ENCODE measurements at regions not wholly inside any gene's neighbourhood (a gene's known extent, or its start where the extent isn't known, plus 50 kb on each side); places are given as distances from the start of the nearest gene placed in this dataset.

GRCh38 chr1:80915491-80915890 lies 885.2 kb upstream of the ADGRL2 start:
- POLR2A ChIA-PET (ENCODE audit: partially characterized antibody), result interaction anchor here (0.5 kb wide), 1 partner anchor 538 kb away, joined by 3 read pairs; no protein-coding TSS in a partner anchor
- no peak overlapping the region for H2AK5ac ChIP-seq (ENCODE audit: low read depth, low read length)
- FAIRE-seq, result no peak
- no peak for TF ChIP-seq TEAD4 (IDR thresholded peaks at IDR 0.05; ENCODE audit: low read depth, low read length)
- no peak for TF ChIP-seq EP300 (IDR thresholded peaks at IDR 0.05; ENCODE audit: borderline replicate concordance in 1 of 2, low read depth in 2 of 2, low read length in 2 of 2)
- TF ChIP-seq ATF2 (IDR thresholded peaks at IDR 0.05; ENCODE audit: low read length), result no peak
- no peak for TF ChIP-seq RNF2 (IDR thresholded peaks at IDR 0.05; ENCODE audit: borderline replicate concordance, low read depth, low read length, missing control alignments, poor library complexity, severe bottlenecking)
- TF ChIP-seq ASH2L (IDR thresholded peaks at IDR 0.05; ENCODE audit: low read length), result no peak
- no peak for TF ChIP-seq EGR1 (IDR thresholded peaks at IDR 0.05; ENCODE audit: borderline replicate concordance, low read depth, low read length)
- no peak for TF ChIP-seq SAP30 (IDR thresholded peaks at IDR 0.05; ENCODE audit: insufficient read depth, insufficient replicate concordance, low read length)
- no peak for TF ChIP-seq BRCA1 (IDR thresholded peaks at IDR 0.05; ENCODE audit: low read depth, low read length)
- no peak for TF ChIP-seq CEBPB (IDR thresholded peaks at IDR 0.05; ENCODE audit: low read depth, low read length)
- no peak for TF ChIP-seq BACH1 (IDR thresholded peaks at IDR 0.05; ENCODE audit: low read length)
- TF ChIP-seq CTCF (IDR thresholded peaks at IDR 0.05; ENCODE audit: control extremely low read depth in 1 of 3, insufficient read depth in 1 of 3, low read depth in 1 of 3, low read length in 3 of 3), result no peak

More at GRCh38 chr1:80915491-80915890, 885.2 kb upstream of the ADGRL2 start:
- no peak overlapping the region for H3K4me2 ChIP-seq (ENCODE audit: insufficient read depth in 1 of 2, low read depth in 2 of 2, low read length in 2 of 2)
- H3K79me2 ChIP-seq (ENCODE audit: control insufficient read depth in 1 of 2, insufficient read depth in 2 of 2, low read length in 2 of 2), result no peaks in the 10 kb centered on the region
- no peaks in the 10 kb centered on the region for H4K20me1 ChIP-seq (replicated peaks in 1 of 2; ENCODE audit: control insufficient read depth in 1 of 2, insufficient read depth in 2 of 2, low read length in 2 of 2)
- CTCF ChIA-PET (ENCODE audit: partially characterized antibody), result no interaction called here
- no peak overlapping the region for H3K18ac ChIP-seq (ENCODE audit: extremely low read depth, low read length)
- H3K56ac ChIP-seq (replicated peaks; ENCODE audit: insufficient read length, low read depth, low read length), result no peak overlapping the region
- H4K91ac ChIP-seq (replicated peaks; ENCODE audit: insufficient read length, low read length), result no peak overlapping the region
- H3K23me2 ChIP-seq (ENCODE audit: low read depth, low read length), result no peaks in the 10 kb centered on the region
- H2BK5ac ChIP-seq (ENCODE audit: low read depth, low read length), result no peak overlapping the region
- no peak overlapping the region for H2BK20ac ChIP-seq (ENCODE audit: low read length)
- H2BK15ac ChIP-seq (ENCODE audit: low read length), result no peak overlapping the region
- no peak overlapping the region for H3K14ac ChIP-seq (ENCODE audit: insufficient read length)
- H2BK12ac ChIP-seq (ENCODE audit: low read depth, low read length), result no peak overlapping the region
- H3K79me1 ChIP-seq (ENCODE audit: low read depth, low read length), result no peaks in the 10 kb centered on the region
- H3K4me3 ChIP-seq (ENCODE audit: extremely low read depth in 1 of 4, insufficient read depth in 2 of 4, low read depth in 3 of 4, low read length in 4 of 4), result no peak overlapping the region
- no peaks in the 10 kb centered on the region for H3K27me3 ChIP-seq (replicated peaks in 1 of 4; ENCODE audit: control insufficient read depth in 3 of 4, extremely low read depth in 1 of 4, insufficient read depth in 3 of 4, low read length in 3 of 4)
- DNase-seq (ENCODE audit: low read depth in 1 of 2, low spot score in 2 of 2), result no peak
- no peaks in the 10 kb centered on the region for H3K9me3 ChIP-seq (ENCODE audit: insufficient read depth in 2 of 2, low read depth in 1 of 2, low read length in 1 of 2)
- no peak overlapping the region for H4K8ac ChIP-seq (ENCODE audit: extremely low read depth, insufficient read depth, low read length)
- H3K4ac ChIP-seq (replicated peaks; ENCODE audit: insufficient read length, low read depth, low read length), result no peak overlapping the region
- H4K5ac ChIP-seq (ENCODE audit: insufficient read length, low read depth, low read length), result no peak overlapping the region
- no peak overlapping the region for H3K9ac ChIP-seq (replicated peaks in 1 of 4; ENCODE audit: extremely low read depth in 1 of 4, low read depth in 3 of 4, low read length in 3 of 4)
- H2AFZ ChIP-seq (ENCODE audit: low read length), result no peak overlapping the region
- no peak overlapping the region for H3K23ac ChIP-seq (ENCODE audit: insufficient read length)
- no peak overlapping the region; the same call in 1 of the 2 replicates for H3K27ac ChIP-seq (ENCODE audit: low read depth, low read length)
- H3K4me1 ChIP-seq (replicated peaks in 1 of 4; ENCODE audit: control insufficient read depth in 3 of 4, insufficient read depth in 4 of 4, low read length in 3 of 4), result no peaks in the 10 kb centered on the region
- H2BK120ac ChIP-seq (replicated peaks; ENCODE audit: low read depth, low read length), result no peak overlapping the region
- H3K36me3 ChIP-seq (ENCODE audit: control insufficient read depth in 2 of 4, insufficient read depth in 4 of 4, low read length in 3 of 4), result no peaks in the 10 kb centered on the region

Measured in H1 (cell line).